HCT116 (cell line): ENCODE measurements at regions not wholly inside any gene's neighbourhood (a gene's known extent, or its start where the extent isn't known, plus 50 kb on each side); places are given as distances from the start of the nearest gene placed in this dataset.

Experiments used
- ATAC-seq: fragments of 200-7000 bp; cut with Tn5 transposase; 2 replicates; pipeline ENCODE4 v1.9.1; 2020; ENCODE audit warnings: mild to moderate bottlenecking, moderate library complexity
- BruUV-seq: library from RNA; stranded (reverse); fragments of 400-500 nt; replicated peaks from 2 replicates; lab custom pipeline; 2021; lab: Mats Ljungman, UMichigan
- CTCF ChIA-PET: fragments of 300-600 bp; sonication (Branson Sonifier 250); formaldehyde crosslinking; loops from one replicate; lab custom pipeline; 2021; ENCODE audit warnings: antibody characterized with exemption; lab: Charles Lee
- POLR2A ChIA-PET: fragments of 300-600, 350-600 bp; sonication (Branson Sonifier 250); formaldehyde crosslinking; loops from one replicate; lab custom pipeline; 2021; ENCODE audit warnings: antibody characterized with exemption; lab: Charles Lee
- RAD21 ChIA-PET, 2 experiments: fragments of 300-600 bp; sonication (Branson Sonifier 250); formaldehyde crosslinking; loops; one replicate each; lab custom pipeline; 2023; ENCODE audit warnings: low total read pairs in 2 of 2; ENCODE audit not compliant: uncharacterized antibody in 2 of 2, unreplicated experiment in 2 of 2, low non-redundant PET in 1 of 2; lab: Charles Lee
- DNase-seq: peaks from one replicate; pipeline ENCODE4 v3.0.0-alpha.2; 2010; ENCODE audit warnings: low read depth, low spot score
- H2AFZ ChIP-seq: fragments of 200-600 bp; shearing (Covaris generic), sonication (generic); 2 replicates; pipeline ENCODE4 v1.6.1; 2017; ENCODE audit warnings: low read depth, mixed run types, mixed read lengths, antibody characterized with exemption, low read length; ENCODE audit not compliant: poor library complexity, severe bottlenecking
- H3K27ac ChIP-seq: 2 replicates; pipeline ENCODE4 v1.5.1; 2012; ENCODE audit warnings: low read depth, low read length
- H3K27me3 ChIP-seq: fragments of 200-600 bp; sonication (generic); 2 replicates; pipeline ENCODE4 v1.6.1; 2016; ENCODE audit warnings: mixed run types, low read length, mixed read lengths; ENCODE audit not compliant: insufficient read depth
- H3K36me3 ChIP-seq, 2 experiments: fragments of 200-500 bp in 1 of 2; fragments of 200-600 bp in 1 of 2; sonication (Bioruptor generic) in 1 of 2; sonication (generic) in 1 of 2; 2 replicates each; pipeline versions ENCODE4 v1.5.1 to v1.6.1; 2014 to 2016; ENCODE audit warnings: low read length in 2 of 2, inconsistent platforms in 1 of 2, mixed read lengths in 1 of 2, mixed run types in 1 of 2; ENCODE audit not compliant: insufficient read depth in 2 of 2, control insufficient read depth in 1 of 2
- H3K4me1 ChIP-seq, 2 experiments: fragments of 200-600 bp in 1 of 2; sonication (generic) in 1 of 2; 2 replicates each; pipeline versions ENCODE4 v1.5.1 to v1.6.1; 2012 to 2017; ENCODE audit warnings: low read length in 2 of 2, inconsistent platforms in 1 of 2, mild to moderate bottlenecking in 1 of 2, mixed read lengths in 1 of 2, mixed run types in 1 of 2, moderate library complexity in 1 of 2; ENCODE audit not compliant: insufficient read depth in 2 of 2, control insufficient read depth in 1 of 2
- H3K4me2 ChIP-seq: fragments of 200-600 bp; sonication (generic); 2 replicates; pipeline ENCODE4 v1.6.1; 2017; ENCODE audit warnings: mixed run types, low read length, mixed read lengths
- H3K4me3 ChIP-seq, 2 experiments: fragments of 200-600 bp in 1 of 2; sonication (generic) in 1 of 2; replicated peaks in 1 of 2; 2 replicates each; pipeline ENCODE4 v1.5.1; 2011 to 2016; ENCODE audit warnings: low read length in 2 of 2, control low read depth in 1 of 2, low read depth in 1 of 2, mild to moderate bottlenecking in 1 of 2, mixed read lengths in 1 of 2, mixed run types in 1 of 2
- H3K79me2 ChIP-seq: fragments of 200-600 bp; sonication (generic); 2 replicates; pipeline ENCODE4 v1.6.1; 2017; ENCODE audit warnings: mild to moderate bottlenecking, mixed run types, low read length, moderate library complexity, mixed read lengths; ENCODE audit not compliant: insufficient read depth
- H3K9ac ChIP-seq: fragments of 200-600 bp; sonication (generic); 2 replicates; pipeline ENCODE4 v1.6.1; 2016; ENCODE audit warnings: low read length, mixed read lengths
- H3K9me2 ChIP-seq: fragments of 200-600 bp; sonication (generic), shearing (Covaris generic); 2 replicates; pipeline ENCODE4 v1.6.1; 2017; ENCODE audit warnings: mixed run types, mild to moderate bottlenecking, moderate library complexity; ENCODE audit not compliant: insufficient read depth
- H3K9me3 ChIP-seq, 2 experiments: fragments of 200-500 bp in 1 of 2; fragments of 200-600 bp in 1 of 2; sonication (Bioruptor generic) in 1 of 2; sonication (generic) in 1 of 2; 2 replicates each; pipeline ENCODE4 v1.6.1; 2014 to 2017; ENCODE audit warnings: low read length in 2 of 2, mixed read lengths in 2 of 2, inconsistent platforms in 1 of 2, low read depth in 1 of 2, mild to moderate bottlenecking in 1 of 2, mixed run types in 1 of 2, moderate library complexity in 1 of 2; ENCODE audit not compliant: control insufficient read depth in 1 of 2, insufficient read depth in 1 of 2
- H4K20me1 ChIP-seq: fragments of 200-600 bp; sonication (generic), shearing (Covaris generic); 2 replicates; pipeline ENCODE4 v1.6.1; 2017; ENCODE audit warnings: mixed run types, mild to moderate bottlenecking, moderate library complexity; ENCODE audit not compliant: insufficient read depth
- CBX3 ChIP-seq: IDR thresholded peaks from 2 replicates; pipeline ENCODE4 v1.6.1; 2012; ENCODE audit warnings: low read depth
- CEBPB ChIP-seq: IDR thresholded peaks from 2 replicates; pipeline ENCODE4 v1.6.1; 2012; ENCODE audit warnings: low read depth
- ELF1 ChIP-seq: IDR thresholded peaks from 2 replicates; pipeline ENCODE4 v1.6.1; 2012; ENCODE audit warnings: low read depth, borderline replicate concordance
- EZH2phosphoT487 ChIP-seq: fragments of 200-600 bp; IDR thresholded peaks from 2 replicates; pipeline ENCODE4 v1.6.1; 2018; ENCODE audit warnings: antibody characterized with exemption, borderline replicate concordance
- JUND ChIP-seq: IDR thresholded peaks from 2 replicates; pipeline ENCODE4 v1.6.1; 2012
- POLR2A ChIP-seq: IDR thresholded peaks from 2 replicates; pipeline ENCODE4 v1.7.0; 2011; ENCODE audit warnings: borderline replicate concordance; ENCODE audit not compliant: insufficient read depth, insufficient read length; ENCODE audit errors: extremely low read depth
- POLR2AphosphoS5 ChIP-seq: IDR thresholded peaks from 2 replicates; pipeline ENCODE4 v1.6.1; 2011; ENCODE audit warnings: mild to moderate bottlenecking, low read depth, low read length, moderate library complexity
- SIN3A ChIP-seq: IDR thresholded peaks from 2 replicates; pipeline ENCODE4 v1.6.1; 2012; ENCODE audit warnings: low read depth
- TCF7L2 ChIP-seq: IDR thresholded peaks from 2 replicates; pipeline ENCODE4 v1.7.0; 2011; ENCODE audit warnings: borderline replicate concordance, inconsistent platforms; ENCODE audit not compliant: insufficient read depth, insufficient read length; ENCODE audit errors: extremely low read depth
- YY1 ChIP-seq: IDR thresholded peaks from 2 replicates; pipeline ENCODE4 v1.6.1; 2011; ENCODE audit warnings: low read length, low read depth, moderate library complexity, mild to moderate bottlenecking; ENCODE audit not compliant: insufficient replicate concordance; ENCODE audit errors: extremely low read depth
- ZBTB33 ChIP-seq: IDR thresholded peaks from 2 replicates; pipeline ENCODE4 v1.6.1; 2011; ENCODE audit warnings: mild to moderate bottlenecking, low read length, moderate library complexity; ENCODE audit not compliant: insufficient replicate concordance; ENCODE audit errors: extremely low read depth
- intact Hi-C: fragments of 100-400 bp; cut with micrococcal nuclease; formaldehyde crosslinking; loops from 2 replicates; pipeline ENCODE4 v1.10.0; 2022

GRCh38 chr2:161096336-161096735 is 63.9 kb upstream of the TANK start (continued):
- no peak for TF ChIP-seq ELF1

- no peak overlapping the region for H2AFZ ChIP-seq
- H3K9me3 ChIP-seq: no peaks in the 10 kb centered on the region
- no peaks in the 10 kb centered on the region; the same call in 1 of the 2 replicates for H4K20me1 ChIP-seq
- TF ChIP-seq YY1 (no peak), EZH2phosphoT487 (no peak), ZBTB33 (no peak), CBX3 (no peak), JUND (no peak), POLR2AphosphoS5 (no peak), CEBPB (no peak), POLR2A (no peak), TCF7L2 (no peak), SIN3A (no peak)
- H3K9me2 ChIP-seq: no peaks in the 10 kb centered on the region
- DNase-seq (no peak), ATAC-seq (no peak)
- CTCF ChIA-PET: no interaction called here
- POLR2A ChIA-PET: no interaction called here
- H3K36me3 ChIP-seq: no peaks in the 10 kb centered on the region
- peaks cover 0 to 4% of the 10 kb centered on the region in 2 experiments; a peak in 1 of 4 replicates for H3K4me1 ChIP-seq
- no peaks in the 10 kb centered on the region for H3K27me3 ChIP-seq
- H3K4me2 ChIP-seq: no peak overlapping the region
- no peaks in the 10 kb centered on the region for H3K79me2 ChIP-seq
- BruUV-seq: no TSS peak
- intact Hi-C loops: no loop called here
- no peak overlapping the region for H3K4me3 ChIP-seq
- RAD21 ChIA-PET: no interaction called here
- H3K27ac ChIP-seq: no peak overlapping the region
- no peak overlapping the region for H3K9ac ChIP-seq
Measured at GRCh38 chr2:161097157-161097556, 63.1 kb upstream of the TANK start.
